ENCODE measurements at regions not wholly inside any gene's neighbourhood (a gene's known extent, or its start where the extent isn't known, plus 50 kb on each side); places are given as distances from the start of the nearest gene placed in this dataset.

DNA sequence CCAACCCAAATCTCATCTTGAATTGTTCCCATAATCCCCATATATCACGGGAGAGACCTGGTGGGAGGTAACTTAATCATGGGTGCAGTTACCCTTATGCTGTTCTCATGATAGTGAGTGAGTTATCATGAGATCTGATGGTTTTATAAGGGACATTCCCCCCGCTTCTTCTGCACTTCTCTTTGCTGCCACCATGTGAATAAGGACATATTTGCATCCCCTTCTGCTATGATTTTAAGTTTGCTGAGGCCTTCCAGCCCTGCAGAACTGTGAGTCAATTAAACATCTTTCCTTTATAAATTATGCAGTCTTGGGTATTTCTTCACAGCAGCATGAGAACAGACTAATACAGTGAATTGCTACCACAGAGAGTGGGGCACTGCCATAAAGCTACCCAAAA, 179.1 kb downstream of the LRIG3 start:
- no peaks in the 10 kb centered on the region for H3K27me3 ChIP-seq (ENCODE audit: control insufficient read depth, insufficient read depth, low read length)
- H3K27ac ChIP-seq (ENCODE audit: insufficient read depth, low read length): no peak overlapping the region
- H4K20me1 ChIP-seq (ENCODE audit: insufficient read depth, low read length): no peaks in the 10 kb centered on the region
- no CpG with 5 or more reads among the region's 2 CpGs for WGBS, 2 experiments (ENCODE audit: extremely low coverage in 2 of 2, insufficient read length in 1 of 2)
- H2AFZ ChIP-seq (replicated peaks; ENCODE audit: low read length, poor library complexity): no peak overlapping the region
- ATAC-seq (ENCODE audit: low read depth) (no peak), DNase-seq (no peak)
- H3K79me1 ChIP-seq (ENCODE audit: low read depth in 1 of 2, low read length in 2 of 2): no peaks in the 10 kb centered on the region
- no peak overlapping the region for H3K14ac ChIP-seq (replicated peaks; ENCODE audit: low read depth, low read length)
- no peaks in the 10 kb centered on the region for H3K4me1 ChIP-seq (ENCODE audit: control insufficient read depth, insufficient read depth, low read length)
- peaks cover 2% of the 10 kb centered on the region; the same call in 1 of the 2 replicates for H3K9me3 ChIP-seq (ENCODE audit: control insufficient read depth, insufficient read depth, low read length)
- TF ChIP-seq FOS (IDR thresholded peaks at IDR 0.05; ENCODE audit: low read depth, low read length): no peak
- TF ChIP-seq MAFK (IDR thresholded peaks at IDR 0.05; ENCODE audit: low read depth, low read length): no peak
- peak; percentile 19; the same call in 1 of the 2 replicates for TF ChIP-seq CTCF (conservative IDR thresholded peaks at IDR 0.05; ENCODE audit: low read depth, low read length)
- 0 out of 2 replicates have a peak, but pooled peaks have one; percentile 15 for TF ChIP-seq RAD21 (IDR thresholded peaks at IDR 0.05; ENCODE audit: low read length)
- no peak for TF ChIP-seq RCOR1 (IDR thresholded peaks at IDR 0.05; ENCODE audit: insufficient replicate concordance, low read length)
- no peak for TF ChIP-seq CHD1 (IDR thresholded peaks at IDR 0.05; ENCODE audit: low read depth, low read length)
- no peak for TF ChIP-seq RFX5 (IDR thresholded peaks at IDR 0.05; ENCODE audit: low read depth, low read length)
- no peak for TF ChIP-seq CEBPB (IDR thresholded peaks at IDR 0.05; ENCODE audit: low read depth, low read length)
- TF ChIP-seq, protein P1, sequence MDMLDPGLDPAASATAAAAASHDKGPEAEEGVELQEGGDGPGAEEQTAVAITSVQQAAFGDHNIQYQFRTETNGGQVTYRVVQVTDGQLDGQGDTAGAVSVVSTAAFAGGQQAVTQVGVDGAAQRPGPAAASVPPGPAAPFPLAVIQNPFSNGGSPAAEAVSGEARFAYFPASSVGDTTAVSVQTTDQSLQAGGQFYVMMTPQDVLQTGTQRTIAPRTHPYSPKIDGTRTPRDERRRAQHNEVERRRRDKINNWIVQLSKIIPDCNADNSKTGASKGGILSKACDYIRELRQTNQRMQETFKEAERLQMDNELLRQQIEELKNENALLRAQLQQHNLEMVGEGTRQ (IDR thresholded peaks at IDR 0.05; ENCODE audit: low read depth, low read length): no peak
- no peak for TF ChIP-seq BHLHE40 (IDR thresholded peaks at IDR 0.05; ENCODE audit: low read depth, low read length)
- no peak for TF ChIP-seq NFE2L2 (IDR thresholded peaks at IDR 0.05; ENCODE audit: low read depth, low read length)
- no peak for TF ChIP-seq SMC3 (IDR thresholded peaks at IDR 0.05; ENCODE audit: low read depth, low read length)
- TF ChIP-seq, protein P2, sequence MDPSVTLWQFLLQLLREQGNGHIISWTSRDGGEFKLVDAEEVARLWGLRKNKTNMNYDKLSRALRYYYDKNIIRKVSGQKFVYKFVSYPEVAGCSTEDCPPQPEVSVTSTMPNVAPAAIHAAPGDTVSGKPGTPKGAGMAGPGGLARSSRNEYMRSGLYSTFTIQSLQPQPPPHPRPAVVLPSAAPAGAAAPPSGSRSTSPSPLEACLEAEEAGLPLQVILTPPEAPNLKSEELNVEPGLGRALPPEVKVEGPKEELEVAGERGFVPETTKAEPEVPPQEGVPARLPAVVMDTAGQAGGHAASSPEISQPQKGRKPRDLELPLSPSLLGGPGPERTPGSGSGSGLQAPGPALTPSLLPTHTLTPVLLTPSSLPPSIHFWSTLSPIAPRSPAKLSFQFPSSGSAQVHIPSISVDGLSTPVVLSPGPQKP (IDR thresholded peaks at IDR 0.05; ENCODE audit: borderline replicate concordance, low read depth, low read length): no peak
- no peak for TF ChIP-seq POLR2A (IDR thresholded peaks at IDR 0.05; ENCODE audit: low read depth, low read length)
- intact Hi-C loops (cut with micrococcal nuclease): no loop called here
- no peak overlapping the region for H2BK15ac ChIP-seq (ENCODE audit: low read depth, low read length)
- H3K56ac ChIP-seq (ENCODE audit: extremely low read depth, insufficient read depth, low read length): no peak overlapping the region
- no peak overlapping the region for H3K23ac ChIP-seq (ENCODE audit: low read depth, low read length)
- ChIA-PET CTCF (no interaction called here), POLR2A (ENCODE audit: unreplicated experiment) (no interaction called here)
- no peak overlapping the region for H4K91ac ChIP-seq (ENCODE audit: insufficient read depth, low read depth, low read length)
- H2AK5ac ChIP-seq (ENCODE audit: low read depth, low read length): no peak overlapping the region
- H2BK5ac ChIP-seq (ENCODE audit: low read depth, low read length, poor library complexity, severe bottlenecking): no peak overlapping the region
- no peaks in the 10 kb centered on the region for H3K9me1 ChIP-seq (ENCODE audit: insufficient read depth, low read length)
- H3K9ac ChIP-seq (ENCODE audit: low read depth, low read length): no peak overlapping the region
- no peak overlapping the region for H3K4me3 ChIP-seq (ENCODE audit: insufficient read depth, low read depth, low read length)
- H3K36me3 ChIP-seq (ENCODE audit: control insufficient read depth, insufficient read depth, low read length): no peaks in the 10 kb centered on the region
- H3K4ac ChIP-seq (ENCODE audit: low read depth, low read length): no peak overlapping the region
- H2BK20ac ChIP-seq (ENCODE audit: low read depth, low read length): no peak overlapping the region
- dilution Hi-C loops (cut with HindIII; ENCODE audit: low sequenced_read_pairs, unreplicated experiment): no loop called here
- no peak overlapping the region for H2AK9ac ChIP-seq (replicated peaks; ENCODE audit: low read depth, low read length, poor library complexity)
- H3K18ac ChIP-seq (ENCODE audit: low read depth, low read length): no peak overlapping the region
- H4K5ac ChIP-seq (ENCODE audit: low read depth, low read length): no peak overlapping the region
- no peak overlapping the region for H4K8ac ChIP-seq (ENCODE audit: low read depth in 2 of 2, low read length in 2 of 2)
- no peak overlapping the region for H3K4me2 ChIP-seq (ENCODE audit: low read depth, low read length)
- in situ Hi-C loops (cut with MboI; ENCODE audit: low sequenced_read_pairs): no loop called here
- no peak overlapping the region for H2BK120ac ChIP-seq (ENCODE audit: low read depth, low read length)
- no TSS peak for BruUV-seq (replicated peaks)
